B cell (primary cell): ENCODE measurements at regions not wholly inside any gene's neighbourhood (a gene's known extent, or its start where the extent isn't known, plus 50 kb on each side); places are given as distances from the start of the nearest gene placed in this dataset.

Experiments
- EZH2 ChIP-seq: IDR thresholded peaks from 2 replicates; pipeline ENCODE4 v1.6.1; 2012; ENCODE audit warnings: borderline replicate concordance, low read depth, mild to moderate bottlenecking, moderate library complexity, low read length; ENCODE audit not compliant: insufficient read depth, poor library complexity, severe bottlenecking
- TF ChIP-seq, protein P1 (sequence below): fragments of 200-600 bp; IDR thresholded peaks from one replicate; pipeline ENCODE4 v1.8.0; 2022; ENCODE audit warnings: antibody characterized with exemption, mild to moderate bottlenecking

DNA sequence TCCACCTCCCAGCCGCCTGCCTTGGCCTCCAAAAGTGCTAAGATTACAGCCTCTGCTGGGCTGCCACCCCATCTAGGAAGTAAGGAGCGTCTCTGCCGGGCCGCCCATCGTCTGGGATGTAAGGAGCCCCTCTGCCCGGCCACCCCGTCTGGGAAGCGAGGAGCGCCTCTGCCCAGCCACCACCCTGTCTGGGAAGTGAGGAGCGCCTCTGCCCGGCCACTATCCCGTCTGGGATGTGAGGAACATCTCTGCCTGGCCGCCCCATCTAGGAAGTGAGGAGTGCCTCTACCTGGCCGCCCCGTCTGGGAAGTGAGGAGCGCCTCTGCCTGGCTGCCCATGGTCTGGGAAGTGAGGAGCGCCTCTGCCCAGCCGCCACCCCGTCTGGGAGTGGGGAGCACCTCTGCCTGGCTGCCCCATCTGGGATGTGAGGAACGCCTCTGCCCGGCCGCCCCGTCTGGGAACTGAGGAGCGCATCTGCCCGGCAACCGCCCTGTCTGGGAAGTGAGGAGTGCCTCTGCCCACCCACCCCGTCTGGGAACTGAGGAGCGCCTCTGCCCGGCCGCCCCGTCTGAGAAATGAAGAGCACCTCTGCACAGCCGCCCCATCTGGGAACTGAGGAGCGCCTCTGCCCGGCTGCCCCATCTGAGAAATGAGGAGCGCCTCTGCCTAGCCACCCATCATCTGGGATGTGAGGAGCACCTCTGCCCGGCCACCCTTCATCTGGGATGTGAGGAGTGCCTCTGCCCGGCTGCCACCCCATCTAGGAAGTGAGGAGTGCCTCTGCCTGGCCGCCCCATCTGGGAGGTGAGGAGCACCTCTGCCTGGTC, 137.8 kb upstream of the PALMD start:
- TF ChIP-seq EZH2: no peak
- TF ChIP-seq, protein P1, sequence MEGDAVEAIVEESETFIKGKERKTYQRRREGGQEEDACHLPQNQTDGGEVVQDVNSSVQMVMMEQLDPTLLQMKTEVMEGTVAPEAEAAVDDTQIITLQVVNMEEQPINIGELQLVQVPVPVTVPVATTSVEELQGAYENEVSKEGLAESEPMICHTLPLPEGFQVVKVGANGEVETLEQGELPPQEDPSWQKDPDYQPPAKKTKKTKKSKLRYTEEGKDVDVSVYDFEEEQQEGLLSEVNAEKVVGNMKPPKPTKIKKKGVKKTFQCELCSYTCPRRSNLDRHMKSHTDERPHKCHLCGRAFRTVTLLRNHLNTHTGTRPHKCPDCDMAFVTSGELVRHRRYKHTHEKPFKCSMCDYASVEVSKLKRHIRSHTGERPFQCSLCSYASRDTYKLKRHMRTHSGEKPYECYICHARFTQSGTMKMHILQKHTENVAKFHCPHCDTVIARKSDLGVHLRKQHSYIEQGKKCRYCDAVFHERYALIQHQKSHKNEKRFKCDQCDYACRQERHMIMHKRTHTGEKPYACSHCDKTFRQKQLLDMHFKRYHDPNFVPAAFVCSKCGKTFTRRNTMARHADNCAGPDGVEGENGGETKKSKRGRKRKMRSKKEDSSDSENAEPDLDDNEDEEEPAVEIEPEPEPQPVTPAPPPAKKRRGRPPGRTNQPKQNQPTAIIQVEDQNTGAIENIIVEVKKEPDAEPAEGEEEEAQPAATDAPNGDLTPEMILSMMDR: no peak
